T follicular helper cell (primary cell): ENCODE measurements at regions not wholly inside any gene's neighbourhood (a gene's known extent, or its start where the extent isn't known, plus 50 kb on each side); places are given as distances from the start of the nearest gene placed in this dataset.
"Not testable (repeated sequence)": the region's sequence is repeated elsewhere in the genome, so short reads cannot be mapped to it uniquely, and the experiment has no call there.

Source experiments
- DNase-seq: peaks from one replicate; pipeline ENCODE4 v3.0.0-alpha.2; 2020; ENCODE audit warnings: low read depth

DNA sequence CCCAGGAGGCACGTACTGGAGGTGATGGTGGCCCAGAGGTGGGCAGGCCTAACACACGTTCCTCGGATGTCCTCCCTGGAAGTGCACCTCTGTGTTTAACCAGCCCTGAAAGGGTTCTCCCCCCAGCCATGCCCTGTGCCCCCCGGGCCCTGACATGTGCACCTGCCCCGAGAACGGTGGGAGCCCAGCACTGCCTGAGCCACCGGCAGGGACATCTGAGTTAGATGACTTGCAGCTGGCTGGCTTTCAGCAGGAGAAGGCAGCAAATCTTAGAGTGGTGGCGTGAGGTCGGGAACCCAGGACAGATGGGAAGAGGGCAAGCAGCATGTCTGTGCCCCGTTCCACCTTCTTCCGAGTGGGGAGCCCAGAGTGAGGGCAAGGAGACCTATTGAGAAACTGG lies 291.8 kb downstream of the TCERG1L start:
- no peak for DNase-seq

DNA sequence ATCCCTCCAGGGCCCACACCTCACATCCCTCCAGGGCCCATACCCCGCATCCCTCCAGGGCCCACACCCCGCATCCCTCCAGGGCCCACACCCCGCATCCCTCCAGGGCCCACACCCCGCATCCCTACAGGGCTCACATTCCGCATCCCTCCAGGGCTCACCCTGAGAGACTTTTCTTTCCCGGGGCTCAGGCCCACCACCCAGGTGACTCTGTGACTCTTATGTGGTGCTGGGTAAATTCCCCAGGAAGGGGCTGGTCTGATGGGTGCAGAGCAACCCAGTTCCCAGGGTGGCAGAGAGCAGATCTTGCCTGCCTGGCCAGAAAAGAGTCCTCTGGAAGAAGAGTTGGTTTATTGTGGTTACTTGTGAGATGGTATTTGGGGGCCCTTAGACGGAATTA lies 290.7 kb downstream of the TCERG1L start:
- DNase-seq, result no peak

DNA sequence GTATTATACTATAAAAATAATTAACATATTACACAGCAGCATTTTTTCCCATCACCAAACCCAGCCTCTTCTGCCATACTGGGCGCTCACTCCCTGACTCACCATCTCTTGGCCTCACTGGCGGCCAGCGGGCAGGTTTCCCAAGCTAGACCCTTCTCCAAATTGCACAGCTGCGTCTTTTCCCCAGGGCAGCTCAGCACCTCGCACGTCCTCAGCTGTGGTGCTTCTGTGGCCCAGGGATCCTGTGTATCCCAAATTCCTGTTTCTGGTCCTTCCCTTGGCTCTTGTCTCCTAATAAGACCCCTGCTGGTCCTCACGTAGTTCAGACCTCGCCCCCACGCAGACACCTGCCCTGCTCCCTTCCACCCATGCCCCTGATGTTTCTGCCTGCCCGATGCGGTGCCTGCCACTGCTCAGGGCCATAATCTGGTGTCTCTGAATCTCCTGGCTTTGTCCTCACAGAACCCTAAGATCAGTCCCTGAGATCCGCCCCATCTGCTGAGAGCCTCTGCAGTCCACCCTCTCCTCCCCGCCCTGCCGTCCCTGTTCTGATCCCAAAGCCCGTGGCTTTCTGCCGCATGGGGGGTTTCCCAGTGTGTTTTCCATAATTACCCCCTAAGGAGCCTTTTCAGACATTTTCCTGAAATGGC lies 290.1 kb downstream of the TCERG1L start:
- DNase-seq, result no peak

DNA sequence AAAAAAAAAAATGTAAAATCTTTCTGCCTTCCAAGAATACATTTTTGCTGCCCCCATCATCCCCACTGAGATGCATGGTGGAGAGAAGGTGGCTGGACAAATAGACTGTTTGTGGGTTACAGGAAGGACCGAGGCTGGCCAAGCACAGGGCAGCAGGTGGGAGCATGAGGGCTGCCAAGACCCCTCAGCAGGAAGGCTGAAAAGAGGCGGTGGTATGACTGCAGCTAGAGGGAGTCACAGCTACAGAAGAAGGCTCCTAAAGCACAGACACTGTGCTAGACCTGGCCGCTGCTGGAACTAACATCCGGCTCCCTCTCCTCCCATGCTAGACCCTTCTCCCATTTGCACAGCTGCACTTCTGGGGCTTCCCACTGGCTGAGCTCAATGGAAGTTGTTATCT lies 289.6 kb downstream of the TCERG1L start:
- no peak for DNase-seq

DNA sequence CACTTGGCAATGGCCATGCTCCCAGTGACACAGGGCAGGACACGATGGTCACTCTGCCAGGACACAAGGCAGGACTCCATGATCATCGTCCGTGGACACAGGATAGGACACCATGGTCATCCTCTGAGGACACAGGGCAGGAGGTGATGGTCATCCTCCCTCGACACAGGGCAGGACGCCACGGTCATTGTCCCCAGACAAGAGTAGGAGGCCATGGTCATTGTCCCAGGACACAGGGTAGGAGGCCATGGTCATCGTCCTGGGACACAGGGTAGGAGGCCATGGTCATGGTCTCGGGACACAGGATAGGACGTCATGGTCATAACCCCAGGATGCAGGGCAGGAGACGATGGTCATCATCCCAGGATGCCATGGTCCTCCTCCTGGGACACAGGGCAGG lies 289.2 kb downstream of the TCERG1L start:
- DNase-seq, result no peak

DNA sequence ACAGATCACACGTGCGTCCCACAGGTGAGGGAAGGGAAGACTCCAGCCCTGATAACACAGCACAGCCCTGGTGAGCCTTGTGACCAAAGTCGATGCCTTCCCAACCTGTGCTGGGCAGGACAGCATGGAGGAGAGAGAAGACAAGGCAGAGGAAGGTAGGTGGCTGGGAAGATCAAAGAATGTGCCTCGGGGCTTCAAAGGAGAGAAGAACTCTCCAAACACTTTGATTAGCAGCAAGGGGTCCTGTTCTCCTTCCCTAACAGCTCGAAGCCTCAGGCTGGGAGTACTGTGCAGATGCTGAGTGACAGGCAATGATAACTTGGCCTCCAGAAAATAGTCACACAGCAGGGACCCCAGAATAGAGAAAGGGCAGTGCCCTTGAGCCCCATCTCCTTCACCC lies 288.5 kb downstream of the TCERG1L start:
- DNase-seq, result no peak

DNA sequence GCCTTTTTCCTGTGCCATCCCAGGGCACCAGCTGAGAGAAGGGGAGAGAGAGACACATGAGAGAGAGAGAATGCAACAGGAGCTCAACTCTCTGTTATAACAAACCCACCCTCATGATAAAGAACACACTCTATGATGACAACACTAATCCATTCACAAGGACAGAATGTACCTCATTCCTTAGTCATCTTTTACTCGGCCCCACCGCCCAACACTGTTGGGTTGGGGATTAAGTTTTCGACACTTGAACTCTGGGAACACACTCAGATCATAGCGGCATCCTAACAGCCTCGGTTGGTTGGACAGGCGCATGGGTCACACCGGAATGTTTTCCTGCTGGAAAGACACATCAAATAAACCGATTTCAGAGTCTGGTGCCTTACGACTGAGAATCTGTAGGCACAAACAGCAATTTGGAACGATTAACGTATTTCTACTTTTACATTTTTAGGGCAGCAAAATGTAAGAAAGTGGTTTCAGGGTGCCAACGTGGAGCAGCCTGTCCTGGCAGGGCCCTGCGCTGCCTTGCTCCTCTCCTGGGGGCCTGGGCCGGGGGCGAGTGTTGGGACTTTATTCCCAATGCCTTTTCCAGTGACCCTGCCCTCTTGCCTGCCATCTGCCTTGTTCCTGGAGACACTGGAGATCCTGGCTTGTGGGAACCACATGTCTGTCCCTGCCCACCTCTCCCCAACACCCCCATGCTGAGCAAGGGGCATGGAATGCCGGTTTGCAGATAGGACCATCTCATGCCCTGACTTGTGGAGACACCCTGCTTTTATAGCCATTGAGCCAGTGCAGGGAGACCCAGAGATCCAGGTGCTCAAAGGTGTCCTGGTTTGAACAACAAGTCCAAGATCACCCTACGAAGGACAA lies 287.0 kb downstream of the TCERG1L start:
- no peak for DNase-seq

DNA sequence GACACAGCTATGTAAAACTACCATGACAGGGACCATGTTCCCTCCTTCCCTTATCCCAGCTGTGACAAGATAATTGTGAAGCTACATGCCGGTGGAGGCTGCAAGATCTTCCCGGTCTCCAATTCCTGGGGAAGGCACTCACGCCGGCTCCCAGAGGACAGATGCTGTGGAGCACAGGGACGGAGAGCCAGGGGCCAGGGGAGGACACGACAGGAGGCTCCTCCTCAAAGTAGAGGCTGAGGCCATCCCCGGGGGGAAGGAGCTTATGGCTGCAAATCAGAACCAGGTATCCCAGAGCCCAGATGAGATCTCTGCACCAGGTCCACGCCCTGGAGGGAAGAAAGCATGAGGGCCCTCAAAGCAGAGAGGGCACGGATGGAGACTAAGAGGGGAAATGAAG lies 286.2 kb downstream of the TCERG1L start:
- DNase-seq, result no peak

DNA sequence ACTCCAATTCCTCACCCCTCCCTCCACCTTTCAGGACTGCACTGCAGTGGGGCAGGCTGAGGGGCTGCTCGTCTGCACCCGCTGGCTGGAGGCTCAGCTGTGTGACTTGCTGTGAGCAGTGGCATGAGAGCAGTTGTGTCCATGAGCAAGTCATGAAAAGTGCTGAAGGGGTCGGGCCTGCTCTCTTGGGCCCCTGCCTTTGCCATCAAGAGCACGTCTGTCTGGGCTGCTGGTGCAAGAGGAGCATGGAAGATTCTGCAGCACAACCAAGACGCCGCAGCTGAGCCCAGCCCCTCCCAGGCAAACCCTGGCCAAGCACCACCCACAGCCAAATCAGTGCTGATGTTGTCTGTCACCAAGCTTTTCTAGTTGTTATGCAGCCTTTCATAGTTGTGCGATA lies 284.3 kb downstream of the TCERG1L start:
- DNase-seq, result no peak

DNA sequence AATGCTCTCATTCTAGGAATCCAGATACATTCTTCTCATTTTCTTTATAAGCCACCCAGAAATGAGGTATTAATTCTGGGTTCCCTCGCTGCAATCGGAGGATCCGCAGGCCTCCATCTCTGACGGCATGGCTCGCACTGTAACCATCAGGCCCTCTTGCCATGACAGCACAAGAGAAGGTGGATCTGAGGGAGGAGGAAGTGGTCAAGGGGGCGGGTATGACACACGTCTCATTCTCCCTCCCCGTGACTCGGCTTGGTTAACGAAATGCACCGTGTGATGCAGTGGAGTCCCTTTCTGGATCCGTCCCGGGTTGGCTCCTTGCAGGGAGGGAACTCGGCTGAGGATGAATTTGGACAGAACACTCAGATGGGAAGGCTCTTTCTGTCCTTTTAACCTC lies 280.2 kb downstream of the TCERG1L start:
- DNase-seq, result no peak

DNA sequence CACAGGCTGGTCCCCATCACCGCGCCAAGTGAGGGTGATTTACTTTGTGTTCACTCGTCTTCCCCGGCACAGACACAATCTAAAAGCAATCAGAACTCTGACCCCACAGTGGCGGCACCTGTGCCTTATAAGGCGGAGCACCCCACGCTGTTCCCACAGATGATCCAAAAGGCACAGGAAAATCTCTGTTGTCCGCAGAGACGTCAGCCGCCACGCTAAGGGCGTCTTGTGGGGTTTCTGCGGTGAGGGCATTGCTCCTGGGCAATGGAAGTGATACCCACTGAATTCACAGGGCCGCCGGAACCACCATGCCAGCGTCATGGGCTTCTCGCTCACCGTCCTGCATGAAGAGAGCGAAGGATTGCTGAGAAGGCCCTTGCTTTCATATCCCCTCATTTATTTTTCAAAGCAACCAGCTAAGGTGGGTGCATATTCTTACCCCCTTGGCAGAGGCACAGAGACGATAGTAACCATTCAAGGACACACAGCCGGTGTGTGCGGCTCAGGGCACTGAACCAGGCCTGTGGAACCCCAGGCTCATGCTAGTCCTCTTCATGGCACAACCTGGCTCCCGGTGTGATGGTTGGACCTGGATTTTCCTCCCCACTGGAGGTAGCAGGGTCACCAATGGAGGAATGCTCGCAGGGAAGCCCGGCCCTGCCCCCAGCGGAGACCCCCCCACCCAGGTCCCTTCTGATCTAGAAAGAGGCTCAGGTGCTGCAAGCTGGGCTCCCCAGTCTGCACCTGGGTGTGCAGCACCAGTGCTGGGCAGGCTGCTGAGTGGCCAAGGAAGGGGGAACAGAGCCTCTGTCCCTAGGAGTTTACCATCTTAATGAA lies 279.0 kb downstream of the TCERG1L start:
- no peak for DNase-seq

DNA sequence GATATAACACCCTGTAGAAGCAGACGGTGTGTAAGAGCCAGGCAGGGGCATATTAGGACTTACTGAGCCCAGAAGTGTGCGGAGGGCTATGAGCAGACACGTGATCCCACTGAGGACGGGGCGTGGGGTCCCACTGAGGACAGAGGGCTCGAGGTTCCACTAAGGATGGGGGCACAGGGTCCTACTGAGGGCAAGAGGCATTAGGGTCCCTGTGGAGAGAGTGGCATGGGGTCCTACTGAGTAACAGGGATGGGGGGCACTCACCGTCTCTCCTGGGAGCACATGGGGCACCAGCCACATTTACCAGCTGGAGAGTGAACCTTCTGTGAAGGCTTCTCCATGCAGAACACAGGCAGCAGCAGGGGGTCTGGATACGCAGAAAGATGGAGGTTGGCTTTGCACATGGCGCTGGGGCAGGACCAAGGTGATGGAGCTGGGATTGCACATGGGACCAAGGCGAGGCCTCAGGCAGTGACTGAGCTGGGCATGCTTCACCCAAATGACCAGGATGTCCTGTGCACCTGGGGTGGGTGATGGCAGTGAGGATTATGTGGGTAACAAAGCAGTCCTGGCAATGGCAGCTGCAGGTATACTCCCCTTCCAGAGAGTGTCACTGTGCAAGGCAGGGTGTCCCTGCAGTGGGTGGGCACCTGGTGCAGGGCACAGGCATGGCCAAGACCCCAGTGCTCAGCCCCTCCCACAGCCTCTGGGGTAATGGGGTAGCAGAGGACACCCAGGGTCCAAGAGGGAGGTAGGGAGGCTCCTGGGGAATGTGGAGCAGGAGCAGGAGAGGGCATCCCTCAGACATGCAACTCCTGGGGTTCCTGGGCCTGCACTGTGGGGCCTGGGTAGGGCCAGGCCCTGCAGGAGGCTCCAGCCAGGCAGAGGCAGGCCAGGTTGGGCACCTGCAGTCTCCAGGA lies 278.1 kb downstream of the TCERG1L start:
- no peak for DNase-seq

DNA sequence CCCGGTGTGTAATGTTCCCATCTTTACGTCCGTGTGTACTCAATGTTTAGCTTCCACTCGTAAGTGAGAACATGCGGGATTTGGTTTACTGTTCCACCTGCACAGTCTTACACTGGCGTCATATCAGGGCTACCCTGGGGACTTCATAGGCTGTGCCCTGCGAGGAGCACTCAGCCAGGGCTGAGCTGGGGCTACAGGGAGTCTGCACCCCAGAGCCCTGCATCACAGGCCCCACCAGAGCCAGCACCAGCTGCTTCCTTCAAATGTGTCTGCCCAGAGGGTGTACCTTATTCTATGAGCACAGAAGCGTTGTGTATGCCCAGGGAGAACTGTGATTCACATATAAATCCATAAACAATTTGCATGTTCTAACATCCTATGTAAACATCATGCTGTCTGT lies 277.1 kb downstream of the TCERG1L start:
- no peak for DNase-seq

DNA sequence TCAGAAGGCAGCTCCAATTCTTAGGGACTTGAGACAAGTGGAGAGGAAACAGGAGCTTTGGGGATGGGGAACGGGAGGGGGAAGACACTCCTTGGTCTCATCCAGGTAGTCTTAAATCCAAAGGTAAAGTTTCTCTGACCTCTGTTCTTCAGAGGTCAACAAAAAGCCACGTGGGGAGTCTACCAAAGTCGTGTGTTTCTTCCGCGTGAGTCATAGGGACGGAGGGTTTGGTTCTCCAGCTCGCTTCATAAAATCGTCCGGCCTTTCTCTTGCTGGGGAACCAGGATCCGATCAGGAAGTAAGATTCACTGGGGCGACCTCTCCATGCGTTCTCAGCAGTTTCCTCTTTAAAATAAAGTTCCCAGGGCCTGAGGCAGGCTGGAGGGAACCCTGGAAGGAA lies 275.7 kb downstream of the TCERG1L start:
- DNase-seq, result no peak

DNA sequence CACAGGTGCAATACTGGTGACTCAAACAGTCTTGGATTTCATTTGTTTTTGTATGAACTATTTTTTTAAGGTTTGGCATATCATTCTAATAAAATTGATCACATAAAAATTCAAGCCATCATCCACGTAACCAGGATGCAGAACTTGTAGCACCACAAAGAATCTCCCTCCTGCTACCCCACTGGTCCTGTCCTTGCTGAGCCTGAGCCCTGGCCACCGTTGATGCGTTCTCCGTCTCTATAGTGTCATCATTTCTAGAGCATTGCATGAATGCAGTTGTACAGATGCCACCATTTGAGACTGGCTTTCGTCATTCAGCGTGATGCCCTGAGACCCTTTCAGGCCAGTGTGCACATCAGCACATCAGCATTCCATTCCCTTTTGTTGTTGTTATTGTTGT lies 273.5 kb downstream of the TCERG1L start:
- DNase-seq, result no peak

DNA sequence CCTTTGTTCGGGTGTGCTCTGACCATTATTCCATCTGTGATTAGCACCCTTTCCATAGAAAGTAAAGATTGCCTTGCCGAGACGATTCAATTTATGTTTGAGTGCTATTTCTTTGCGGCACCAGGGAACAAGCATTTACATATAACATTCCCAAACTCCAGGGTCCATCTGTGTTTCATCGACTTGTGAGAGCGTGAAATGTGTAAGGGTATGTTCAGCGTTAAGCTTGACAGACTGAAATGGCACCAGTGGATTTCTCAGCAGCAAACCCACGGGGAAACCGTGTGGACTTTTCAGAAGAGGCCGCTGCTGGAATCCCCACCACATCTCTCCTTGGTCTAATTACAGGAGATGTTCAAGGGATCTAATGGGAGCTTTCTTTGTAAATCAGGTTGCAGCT lies 270.5 kb downstream of the TCERG1L start:
- no peak for DNase-seq

DNA sequence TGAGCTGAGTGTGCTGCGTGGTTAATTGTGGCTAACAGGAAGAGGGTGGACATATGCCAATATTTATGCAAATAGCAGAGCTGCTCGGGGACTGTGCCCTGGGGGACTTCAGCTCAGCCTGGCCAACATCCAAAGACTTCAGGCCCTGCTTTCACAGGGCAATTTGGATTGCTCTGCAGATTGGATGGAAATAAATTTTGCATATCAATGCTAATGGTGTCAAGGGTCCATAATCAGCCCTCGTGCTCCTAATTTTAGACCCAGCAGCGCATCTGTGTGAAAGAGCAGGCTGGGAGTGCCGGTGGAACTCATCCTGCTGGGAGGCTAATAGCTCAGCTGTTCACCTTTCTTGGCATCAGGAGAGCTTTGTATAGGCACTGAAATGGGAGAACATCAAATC lies 270.1 kb downstream of the TCERG1L start:
- DNase-seq, result no peak

DNA sequence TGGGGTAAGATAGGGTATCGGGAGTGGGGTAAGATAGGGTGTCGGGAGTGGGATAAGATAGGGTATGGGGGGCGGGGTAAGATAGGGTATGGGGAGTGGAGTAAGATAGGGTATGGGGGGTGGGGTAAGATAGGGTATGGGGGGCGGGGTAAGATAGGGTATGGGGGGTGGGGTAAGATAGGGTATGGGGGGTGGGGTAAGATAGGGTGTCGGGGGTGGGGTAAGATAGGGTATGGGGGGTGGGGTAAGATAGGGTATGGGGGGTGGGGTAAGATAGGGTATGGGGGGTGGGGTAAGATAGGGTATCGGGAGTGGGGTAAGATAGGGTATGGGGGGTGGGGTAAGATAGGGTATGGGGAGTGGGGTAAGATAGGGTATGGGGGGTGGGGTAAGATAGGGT lies 269.5 kb downstream of the TCERG1L start:
- not testable (repeated sequence) for DNase-seq
